PC-3 (cell line): ENCODE measurements at regions not wholly inside any gene's neighbourhood (a gene's known extent, or its start where the extent isn't known, plus 50 kb on each side); places are given as distances from the start of the nearest gene placed in this dataset.

Source experiments
- CTCF ChIP-seq: fragments of 300-600 bp; sonication (generic); conservative IDR thresholded peaks from 2 replicates; pipeline ENCODE4 v1.5.1; 2017; ENCODE audit warnings: antibody characterized with exemption, low read depth, mild to moderate bottlenecking, low read length
- EZH2 ChIP-seq: fragments of 300-600 bp; sonication (generic); IDR thresholded peaks from one replicate; pipeline ENCODE4 v1.6.1; 2017; ENCODE audit warnings: antibody characterized with exemption, mild to moderate bottlenecking, low read length; ENCODE audit not compliant: unreplicated experiment

- TF ChIP-seq CTCF (no peak), EZH2 (no peak)
Measured at GRCh38 chr18:70432804-70433400, 144.1 kb downstream of the SOCS6 start.
